H1 (cell line): ENCODE measurements at regions not wholly inside any gene's neighbourhood (a gene's known extent, or its start where the extent isn't known, plus 50 kb on each side); places are given as distances from the start of the nearest gene placed in this dataset.

Experiments used
- CTCF ChIA-PET: fragments of 300-600 bp; sonication (Branson Sonifier 250); formaldehyde crosslinking; loops from one replicate; lab custom pipeline; 2021; ENCODE audit not compliant: partially characterized antibody; lab: Charles Lee
- POLR2A ChIA-PET: fragments of 300-600 bp; sonication (Branson Sonifier 250); formaldehyde crosslinking; loops from one replicate; lab custom pipeline; 2021; ENCODE audit warnings: inconsistent platforms; ENCODE audit not compliant: partially characterized antibody; lab: Charles Lee
- DNase-seq, 2 experiments: peaks; one replicate each; pipeline versions ENCODE4 v3.0.0 to v3.0.0-alpha.2; 2010 to 2022; ENCODE audit warnings: low spot score in 2 of 2, low read depth in 1 of 2, mixed read lengths in 1 of 2
- FAIRE-seq: peaks from 2 replicates; lab custom pipeline; 2011; peaks lifted over from hg19 to GRCh38; lab: Jason Lieb, UNC
- H2AFZ ChIP-seq: 2 replicates; pipeline ENCODE4 v1.8.1; 2012; ENCODE audit warnings: low read length, inconsistent platforms
- H2AK5ac ChIP-seq: 2 replicates; pipeline ENCODE4 v1.6.1; 2013; ENCODE audit warnings: low read depth, low read length
- H2BK120ac ChIP-seq: replicated peaks from 2 replicates; pipeline ENCODE3; 2013; ENCODE audit warnings: low read depth, low read length, inconsistent platforms
- H2BK12ac ChIP-seq: 2 replicates; pipeline ENCODE4 v1.6.1; 2013; ENCODE audit warnings: low read depth, low read length
- H2BK15ac ChIP-seq: 2 replicates; pipeline ENCODE4 v1.6.1; 2013; ENCODE audit warnings: low read length
- H2BK20ac ChIP-seq: 2 replicates; pipeline ENCODE4 v1.6.1; 2013; ENCODE audit warnings: low read length
- H2BK5ac ChIP-seq: 2 replicates; pipeline ENCODE4 v1.6.1; 2013; ENCODE audit warnings: low read depth, low read length
- H3K14ac ChIP-seq: 2 replicates; pipeline ENCODE4 v1.6.1; 2013; ENCODE audit warnings: inconsistent platforms; ENCODE audit not compliant: insufficient read length
- H3K18ac ChIP-seq: 2 replicates; pipeline ENCODE4 v1.6.1; 2013; ENCODE audit warnings: low read length; ENCODE audit errors: extremely low read depth
- H3K23ac ChIP-seq: 2 replicates; pipeline ENCODE4 v1.6.1; 2013; ENCODE audit warnings: inconsistent platforms; ENCODE audit not compliant: insufficient read length
- H3K23me2 ChIP-seq: 2 replicates; pipeline ENCODE4 v1.6.1; 2013; ENCODE audit warnings: low read depth, low read length
- H3K27ac ChIP-seq: 2 replicates; pipeline ENCODE4 v1.6.1; 2011; ENCODE audit warnings: low read depth, low read length, inconsistent platforms
- H3K27me3 ChIP-seq, 4 experiments: replicated peaks in 1 of 4; 1 replicate in 1 of 4; 2 replicates in 3 of 4; pipeline versions ENCODE4 v1.6.1 to v1.8.1; 2011 to 2013; ENCODE audit warnings: low read length in 3 of 4, mild to moderate bottlenecking in 3 of 4, inconsistent platforms in 2 of 4, mixed read lengths in 2 of 4, moderate library complexity in 1 of 4; ENCODE audit not compliant: control insufficient read depth in 3 of 4, insufficient read depth in 3 of 4; ENCODE audit errors: extremely low read depth in 1 of 4
- H3K36me3 ChIP-seq, 4 experiments: 2 replicates each; pipeline versions ENCODE4 v1.6.1 to v1.8.1; 2011 to 2013; ENCODE audit warnings: mild to moderate bottlenecking in 4 of 4, low read length in 3 of 4, moderate library complexity in 2 of 4, control low read depth in 1 of 4, inconsistent platforms in 1 of 4; ENCODE audit not compliant: insufficient read depth in 4 of 4, control insufficient read depth in 2 of 4
- H3K4ac ChIP-seq: replicated peaks from 2 replicates; pipeline ENCODE3; 2013; ENCODE audit warnings: low read length, low read depth, mixed read lengths, inconsistent platforms; ENCODE audit not compliant: insufficient read length
- H3K4me1 ChIP-seq, 4 experiments: replicated peaks in 1 of 4; 1 replicate in 1 of 4; 2 replicates in 3 of 4; pipeline versions ENCODE4 v1.6.1 to v1.8.1; 2011 to 2013; ENCODE audit warnings: low read length in 3 of 4, inconsistent platforms in 2 of 4, mixed read lengths in 1 of 4; ENCODE audit not compliant: insufficient read depth in 4 of 4, control insufficient read depth in 3 of 4
- H3K4me2 ChIP-seq, 2 experiments: 2 replicates each; pipeline versions ENCODE4 v1.6.1 to v1.8.1; 2011 to 2013; ENCODE audit warnings: low read depth in 2 of 2, low read length in 2 of 2, control low read depth in 1 of 2, inconsistent platforms in 1 of 2, mild to moderate bottlenecking in 1 of 2; ENCODE audit not compliant: insufficient read depth in 1 of 2
- H3K4me3 ChIP-seq, 4 experiments: fragments of 200-600, 300-600 bp in 1 of 4; sonication (generic), shearing (Covaris generic), sonication (Bioruptor Twin) in 1 of 4; 2 replicates each; pipeline versions ENCODE4 v1.5.1 to v1.8.1; 2011 to 2016; ENCODE audit warnings: low read length in 4 of 4, low read depth in 3 of 4, control low read depth in 2 of 4, inconsistent platforms in 2 of 4, mild to moderate bottlenecking in 2 of 4, mixed read lengths in 1 of 4, moderate library complexity in 1 of 4; ENCODE audit not compliant: insufficient read depth in 2 of 4; ENCODE audit errors: extremely low read depth in 1 of 4
- H3K56ac ChIP-seq: replicated peaks from 2 replicates; pipeline ENCODE3; 2013; ENCODE audit warnings: low read depth, mild to moderate bottlenecking, mixed read lengths, low read length, inconsistent platforms; ENCODE audit not compliant: insufficient read length
- H3K79me1 ChIP-seq: 2 replicates; pipeline ENCODE4 v1.6.1; 2013; ENCODE audit warnings: low read depth, low read length, control low read depth
- H3K79me2 ChIP-seq, 2 experiments: 2 replicates each; pipeline versions ENCODE4 v1.6.1 to v1.8.1; 2012 to 2013; ENCODE audit warnings: low read length in 2 of 2, mild to moderate bottlenecking in 2 of 2, inconsistent platforms in 1 of 2; ENCODE audit not compliant: insufficient read depth in 2 of 2, control insufficient read depth in 1 of 2
- H3K9ac ChIP-seq, 4 experiments: replicated peaks in 1 of 4; 1 replicate in 1 of 4; 2 replicates in 3 of 4; pipeline versions ENCODE4 v1.6.1 to v1.8.1; 2011 to 2013; ENCODE audit warnings: low read depth in 3 of 4, low read length in 3 of 4, control low read depth in 2 of 4, mild to moderate bottlenecking in 2 of 4, moderate library complexity in 2 of 4, inconsistent platforms in 1 of 4; ENCODE audit errors: extremely low read depth in 1 of 4
- H3K9me3 ChIP-seq, 2 experiments: 2 replicates each; pipeline versions ENCODE4 v1.6.1 to v1.8.1; 2012 to 2013; ENCODE audit warnings: mild to moderate bottlenecking in 2 of 2, moderate library complexity in 2 of 2, control low read depth in 1 of 2, inconsistent platforms in 1 of 2, low read depth in 1 of 2, low read length in 1 of 2, mixed read lengths in 1 of 2; ENCODE audit not compliant: insufficient read depth in 2 of 2
- H4K20me1 ChIP-seq, 2 experiments: replicated peaks in 1 of 2; 2 replicates each; pipeline versions ENCODE3 to v1.8.1; 2011 to 2013; ENCODE audit warnings: inconsistent platforms in 2 of 2, low read length in 2 of 2, mild to moderate bottlenecking in 1 of 2; ENCODE audit not compliant: insufficient read depth in 2 of 2, control insufficient read depth in 1 of 2
- H4K5ac ChIP-seq: 2 replicates; pipeline ENCODE4 v1.6.1; 2013; ENCODE audit warnings: low read length, low read depth, mixed read lengths, inconsistent platforms; ENCODE audit not compliant: insufficient read length
- H4K8ac ChIP-seq: 2 replicates; pipeline ENCODE4 v1.8.0; 2013; ENCODE audit warnings: mild to moderate bottlenecking, moderate library complexity, low read length, inconsistent platforms; ENCODE audit not compliant: insufficient read depth; ENCODE audit errors: extremely low read depth
- H4K91ac ChIP-seq: replicated peaks from 2 replicates; pipeline ENCODE3; 2013; ENCODE audit warnings: low read length, mixed read lengths, inconsistent platforms; ENCODE audit not compliant: insufficient read length
- BRCA1 ChIP-seq: IDR thresholded peaks from 2 replicates; pipeline ENCODE4 v1.6.1; 2012; ENCODE audit warnings: low read depth, low read length, improper control_type of control experiment
- WGBS, 2 experiments: shearing (Covaris generic) in 1 of 2; methylation state at CpG; one replicate each; pipeline versions ENCODE4 v1.1.6 to v1.1.7; 2013 to 2015; ENCODE audit warnings: low lambda C conversion rate in 2 of 2, mixed read lengths in 2 of 2, inconsistent platforms in 1 of 2, low coverage in 1 of 2, missing lambda C conversion rate in 1 of 2; ENCODE audit not compliant: insufficient replicate concordance in 2 of 2, insufficient coverage in 1 of 2, insufficient read length in 1 of 2; ENCODE audit errors: extremely low coverage in 1 of 2, missing lambda C conversion rate in 1 of 2; 5-methylcytosine and 5-hydroxymethylcytosine counted together

- no peak overlapping the region for H3K4ac ChIP-seq
- no peaks in the 10 kb centered on the region for H3K27me3 ChIP-seq
- no peak overlapping the region for H4K8ac ChIP-seq
- no peaks in the 10 kb centered on the region for H3K4me1 ChIP-seq
- H2AFZ ChIP-seq: no peak overlapping the region
- H3K79me2 ChIP-seq: no peaks in the 10 kb centered on the region
- no peak overlapping the region for H3K14ac ChIP-seq
- H2BK15ac ChIP-seq: no peak overlapping the region
- TF ChIP-seq BRCA1: no peak
- H3K9me3 ChIP-seq: no peaks in the 10 kb centered on the region
- ChIA-PET CTCF (interaction anchor here (0.9 to 1.3 kb wide), 4 partner anchors 14 to 247 kb away, joined by 3 to 6 read pairs (median 4); no protein-coding TSS in a partner anchor), POLR2A (no interaction called here)
- no peak overlapping the region for H4K91ac ChIP-seq
- H3K4me3 ChIP-seq: no peak overlapping the region
- H3K23me2 ChIP-seq: no peaks in the 10 kb centered on the region
- no peak overlapping the region for H3K9ac ChIP-seq
- H3K79me1 ChIP-seq: no peaks in the 10 kb centered on the region; the same call in 1 of the 2 replicates
- no peak overlapping the region for H2BK5ac ChIP-seq
- H3K27ac ChIP-seq: no peak overlapping the region
- H2BK20ac ChIP-seq: no peak overlapping the region
- DNase-seq (no peak), FAIRE-seq (no peak)
- H2BK120ac ChIP-seq: no peak overlapping the region
- no peak overlapping the region for H3K4me2 ChIP-seq
- H4K20me1 ChIP-seq: no peaks in the 10 kb centered on the region
- H3K56ac ChIP-seq: no peak overlapping the region
- WGBS, 2 experiments: 83% methylated on average over 1 of the region's 1 CpG; no CpG with 5 or more reads in 1 of the 2 experiments
- peaks cover 0 to 9% (median 0%) of the 10 kb centered on the region in 4 experiments; a peak in 4 of 8 replicates for H3K36me3 ChIP-seq
- no peak overlapping the region for H3K18ac ChIP-seq
- H2BK12ac ChIP-seq: no peak overlapping the region
- no peak overlapping the region for H4K5ac ChIP-seq
- no peak overlapping the region for H2AK5ac ChIP-seq
- H3K23ac ChIP-seq: no peak overlapping the region
Observed at GRCh38 chr12:27387473-27387872, 54.8 kb downstream of the BMAL2 start.
